CD14-positive monocyte (primary cell): ENCODE measurements at regions not wholly inside any gene's neighbourhood (a gene's known extent, or its start where the extent isn't known, plus 50 kb on each side); places are given as distances from the start of the nearest gene placed in this dataset.

ENCODE experiments used
- DNase-seq, 3 donors: peaks; one replicate each; pipeline ENCODE4 v3.0.0-alpha.2; 2011 to 2022
- H2AFZ ChIP-seq: 2 replicates; pipeline ENCODE4 v1.6.0; 2012; ENCODE audit warnings: mild to moderate bottlenecking, low read depth, low read length, inconsistent platforms; ENCODE audit not compliant: insufficient read depth, poor library complexity, severe bottlenecking
- H3K27ac ChIP-seq, 2 donors: 1 replicate in 1 of 2; 2 replicates in 1 of 2; pipeline ENCODE4 v1.5.1; 2012 to 2013; ENCODE audit warnings: low read length in 2 of 2, control low read depth in 1 of 2, inconsistent platforms in 1 of 2, low read depth in 1 of 2, mild to moderate bottlenecking in 1 of 2
- H3K27me3 ChIP-seq, 2 donors: one replicate each; pipeline versions ENCODE4 v1.6.0 to v1.6.1; 2011 to 2013; ENCODE audit warnings: low read length in 2 of 2; ENCODE audit not compliant: control insufficient read depth in 2 of 2, insufficient read depth in 2 of 2
- H3K36me3 ChIP-seq, 2 donors: replicated peaks in 1 of 2; 1 replicate in 1 of 2; 2 replicates in 1 of 2; pipeline versions ENCODE4 v1.5.1 to v1.6.1; 2012 to 2013; ENCODE audit warnings: low read length in 2 of 2, control low read depth in 1 of 2, inconsistent platforms in 1 of 2, mild to moderate bottlenecking in 1 of 2; ENCODE audit not compliant: insufficient read depth in 2 of 2, control insufficient read depth in 1 of 2
- H3K4me1 ChIP-seq, 2 donors: 1 replicate in 1 of 2; 2 replicates in 1 of 2; pipeline versions ENCODE4 v1.5.1 to v1.6.1; 2012 to 2013; ENCODE audit warnings: low read length in 2 of 2, control low read depth in 1 of 2, inconsistent platforms in 1 of 2, mild to moderate bottlenecking in 1 of 2, moderate library complexity in 1 of 2; ENCODE audit not compliant: insufficient read depth in 2 of 2, control insufficient read depth in 1 of 2
- H3K4me2 ChIP-seq: replicated peaks from 2 replicates; pipeline ENCODE3; 2012; ENCODE audit warnings: low read length, moderate library complexity, mild to moderate bottlenecking; ENCODE audit not compliant: poor library complexity, severe bottlenecking; ENCODE audit errors: extremely low read depth
- H3K4me3 ChIP-seq, 3 experiments: fragments of 200-600 bp in 1 of 3; sonication (generic) in 1 of 3; replicated peaks in 1 of 3; 1 replicate in 2 of 3; 2 replicates in 1 of 3; pipeline ENCODE4 v1.5.1; 2011 to 2013; ENCODE audit warnings: low read length in 3 of 3, mild to moderate bottlenecking in 3 of 3, control low read depth in 2 of 3, low read depth in 2 of 3, inconsistent platforms in 1 of 3, moderate library complexity in 1 of 3
- H3K79me2 ChIP-seq: 2 replicates; pipeline ENCODE4 v1.6.0; 2012; ENCODE audit warnings: mild to moderate bottlenecking, control low read depth, inconsistent platforms, low read length, moderate library complexity; ENCODE audit not compliant: insufficient read depth
- H3K9ac ChIP-seq: 2 replicates; pipeline ENCODE4 v1.6.0; 2017; ENCODE audit warnings: low read length, mild to moderate bottlenecking; ENCODE audit not compliant: insufficient read depth, poor library complexity, severe bottlenecking
- H3K9me3 ChIP-seq, 2 donors: replicated peaks in 1 of 2; 1 replicate in 1 of 2; 2 replicates in 1 of 2; pipeline versions ENCODE4 v1.5.1 to v1.6.1; 2012 to 2013; ENCODE audit warnings: low read length in 2 of 2, control low read depth in 1 of 2; ENCODE audit not compliant: control insufficient read depth in 1 of 2, insufficient read depth in 1 of 2
- H4K20me1 ChIP-seq: 2 replicates; pipeline ENCODE4 v1.6.0; 2012; ENCODE audit warnings: mild to moderate bottlenecking, low read length, control low read depth, moderate library complexity; ENCODE audit not compliant: insufficient read depth
- H3K27ac Mint-ChIP-seq, 7 donors: one replicate each; pipeline ENCODE4 v1.8.0; 2020; ENCODE audit warnings: mild to moderate bottlenecking in 7 of 7, mixed read lengths in 7 of 7, moderate library complexity in 6 of 7, inconsistent platforms in 2 of 7
- H3K27me3 Mint-ChIP-seq, 3 donors: one replicate each; pipeline ENCODE4 v1.8.0; 2021 to 2022; ENCODE audit warnings: low read depth in 3 of 3, mild to moderate bottlenecking in 3 of 3, mixed read lengths in 3 of 3, moderate library complexity in 3 of 3, inconsistent platforms in 1 of 3
- H3K36me3 Mint-ChIP-seq, 2 donors: one replicate each; pipeline ENCODE4 v1.8.0; 2020; ENCODE audit warnings: mixed read lengths in 2 of 2, inconsistent platforms in 1 of 2, mild to moderate bottlenecking in 1 of 2
- H3K4me1 Mint-ChIP-seq: one replicate; pipeline ENCODE4 v1.8.0; 2020; ENCODE audit warnings: mild to moderate bottlenecking, mixed read lengths
- H3K4me3 Mint-ChIP-seq, 2 donors: one replicate each; pipeline ENCODE4 v1.8.0; 2020; ENCODE audit warnings: mild to moderate bottlenecking in 2 of 2, mixed read lengths in 2 of 2, moderate library complexity in 1 of 2
- H3K9me3 Mint-ChIP-seq, 7 donors: one replicate each; pipeline ENCODE4 v1.8.0; 2020 to 2022; ENCODE audit warnings: mixed read lengths in 7 of 7, mild to moderate bottlenecking in 6 of 7, moderate library complexity in 6 of 7, inconsistent platforms in 2 of 7
- CTCF ChIP-seq: fragments of 200-600 bp; IDR thresholded peaks from one replicate; pipeline ENCODE4 v1.8.0; 2022; ENCODE audit warnings: antibody characterized with exemption, mild to moderate bottlenecking
- WGBS: methylation state at CpG from one replicate; pipeline ENCODE4 v1.1.5; 2013; ENCODE audit warnings: missing lambda C conversion rate; ENCODE audit not compliant: insufficient coverage; 5-methylcytosine and 5-hydroxymethylcytosine counted together
- intact Hi-C, 2 donors: fragments of 100-400 bp; cut with micrococcal nuclease; formaldehyde crosslinking; loops; one replicate each; pipeline versions ENCODE4 v1.15.0 to v1.15.1; 2023

- Histone ChIP-seq H3K4me1 (no peaks in the 10 kb centered on the region), H3K27ac (no peak overlapping the region), H3K4me3 (no peak overlapping the region), H2AFZ (no peak overlapping the region), H3K36me3 (no peaks in the 10 kb centered on the region), H4K20me1 (no peaks in the 10 kb centered on the region), H3K4me2 (no peak overlapping the region), H3K9ac (no peak overlapping the region), H3K9me3 (peaks cover 0 to 12% of the 10 kb centered on the region in 2 donors), H3K79me2 (no peaks in the 10 kb centered on the region), H3K27me3 (no peaks in the 10 kb centered on the region)
- no peak for TF ChIP-seq CTCF
- no peaks in the 10 kb centered on the region for H3K27me3 Mint-ChIP-seq
- intact Hi-C loops = no loop called here
- no peak for DNase-seq
- H3K27ac Mint-ChIP-seq = no peak overlapping the region
- H3K36me3 Mint-ChIP-seq = no peaks in the 10 kb centered on the region
- no peak overlapping the region for H3K4me3 Mint-ChIP-seq
- no CpG with 5 or more reads among the region's 1 CpG for whole genome bisulfite sequencing
- H3K9me3 Mint-ChIP-seq = peaks cover 0 to 10% (median 1%) of the 10 kb centered on the region in 7 donors
- no peaks in the 10 kb centered on the region for H3K4me1 Mint-ChIP-seq
These were observed 381.8 kb downstream of the UBE2NL start for GRCh38 chrX:144265641-144266040.

- Mint-ChIP-seq H3K27ac (no peak overlapping the region), H3K27me3 (no peaks in the 10 kb centered on the region), H3K4me1 (no peaks in the 10 kb centered on the region), H3K9me3 (peaks cover 0 to 3% (median 0%) of the 10 kb centered on the region in 7 donors), H3K4me3 (no peak overlapping the region), H3K36me3 (no peaks in the 10 kb centered on the region)
- H3K9ac ChIP-seq = no peak overlapping the region
- H3K27me3 ChIP-seq = no peaks in the 10 kb centered on the region
- no peaks in the 10 kb centered on the region for H3K9me3 ChIP-seq
- intact Hi-C loops = no loop called here
- no peaks in the 10 kb centered on the region for H3K79me2 ChIP-seq
- no peaks in the 10 kb centered on the region for H3K36me3 ChIP-seq
- H2AFZ ChIP-seq = no peak overlapping the region
- H3K4me1 ChIP-seq = no peaks in the 10 kb centered on the region
- H3K4me3 ChIP-seq = no peak overlapping the region
- H3K4me2 ChIP-seq = no peak overlapping the region
- no CpG with 5 or more reads among the region's 3 CpGs for WGBS
- no peaks in the 10 kb centered on the region for H4K20me1 ChIP-seq
- no peak for DNase-seq
- TF ChIP-seq CTCF = no peak
- no peak overlapping the region for H3K27ac ChIP-seq
These were observed 391.5 kb downstream of the UBE2NL start for GRCh38 chrX:144275367-144275766.
